ENCODE measurements at regions not wholly inside any gene's neighbourhood (a gene's known extent, or its start where the extent isn't known, plus 50 kb on each side); places are given as distances from the start of the nearest gene placed in this dataset.
"Not testable (repeated sequence)": the region's sequence is repeated elsewhere in the genome, so short reads cannot be mapped to it uniquely, and the experiment has no call there.

- not testable (repeated sequence) for TF ChIP-seq CTCF, POLR2A (IDR thresholded peaks at IDR 0.05)
These were observed 122.1 kb downstream of the UNC93B1 start for GRCh38 chr11:67881836-67882235.

Measured in right lobe of liver (tissue), 4 donors.